ENCODE measurements at regions not wholly inside any gene's neighbourhood (a gene's known extent, or its start where the extent isn't known, plus 50 kb on each side); places are given as distances from the start of the nearest gene placed in this dataset.

DNA sequence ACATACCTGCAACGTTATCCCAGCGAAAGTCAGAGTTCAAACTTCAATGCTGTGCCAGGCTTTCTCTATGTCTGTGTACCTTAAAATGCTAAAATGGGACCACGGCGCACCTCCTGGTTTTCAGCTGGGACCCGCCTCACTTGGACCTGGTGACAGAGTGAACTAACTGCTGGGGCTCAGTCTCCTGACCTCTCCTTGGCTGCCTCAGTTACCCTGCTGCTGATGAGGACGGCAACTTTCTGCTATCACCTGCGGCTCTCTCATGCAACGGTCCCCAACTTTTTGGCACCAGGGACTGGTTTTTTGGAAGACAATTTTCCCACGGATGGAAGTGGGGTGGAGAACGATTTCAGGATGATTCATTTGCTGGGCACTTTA, 402.8 kb downstream of the BRD1 start:
- DNase-seq (ENCODE audit: low read depth in 2 of 3, low spot score in 2 of 3) = no peak

GRCh38 chr22:49423125-49423650, 404.5 kb downstream of the BRD1 start:
- DNase-seq (ENCODE audit: low read depth in 2 of 3, low spot score in 2 of 3) = no peak

DNA sequence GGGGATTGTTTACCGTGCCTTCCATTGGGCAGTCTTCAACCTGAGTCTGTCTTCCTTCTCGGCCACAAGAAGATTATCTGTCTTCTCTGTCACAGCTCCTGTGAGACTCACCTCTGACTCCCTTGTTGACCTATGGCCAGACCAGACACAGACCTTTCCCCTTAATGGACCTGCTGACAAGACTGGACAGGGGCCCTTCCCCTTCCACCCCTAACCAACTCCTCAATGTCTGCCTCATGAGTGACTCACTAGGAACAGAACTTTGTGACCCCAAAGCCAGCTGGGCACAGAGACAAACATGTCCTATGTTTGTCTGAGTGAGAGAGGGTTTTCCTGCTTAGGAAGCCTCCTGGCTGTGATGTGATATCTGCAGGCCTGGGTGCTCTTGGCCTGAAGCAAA, 405.0 kb downstream of the BRD1 start:
- DNase-seq (ENCODE audit: low read depth in 2 of 3, low spot score in 2 of 3) = no peak

GRCh38 chr22:49420651-49421050, 407.0 kb downstream of the BRD1 start:
- no peak for DNase-seq (ENCODE audit: low read depth in 2 of 3, low spot score in 2 of 3)

GRCh38 chr22:49419661-49420060, 408.0 kb downstream of the BRD1 start:
- DNase-seq (ENCODE audit: low read depth in 2 of 3, low spot score in 2 of 3) = no peak

- DNase-seq (ENCODE audit: low read depth in 2 of 3, low spot score in 2 of 3) = no peak
Measured at GRCh38 chr22:49418943-49419342, 408.7 kb downstream of the BRD1 start.

DNA sequence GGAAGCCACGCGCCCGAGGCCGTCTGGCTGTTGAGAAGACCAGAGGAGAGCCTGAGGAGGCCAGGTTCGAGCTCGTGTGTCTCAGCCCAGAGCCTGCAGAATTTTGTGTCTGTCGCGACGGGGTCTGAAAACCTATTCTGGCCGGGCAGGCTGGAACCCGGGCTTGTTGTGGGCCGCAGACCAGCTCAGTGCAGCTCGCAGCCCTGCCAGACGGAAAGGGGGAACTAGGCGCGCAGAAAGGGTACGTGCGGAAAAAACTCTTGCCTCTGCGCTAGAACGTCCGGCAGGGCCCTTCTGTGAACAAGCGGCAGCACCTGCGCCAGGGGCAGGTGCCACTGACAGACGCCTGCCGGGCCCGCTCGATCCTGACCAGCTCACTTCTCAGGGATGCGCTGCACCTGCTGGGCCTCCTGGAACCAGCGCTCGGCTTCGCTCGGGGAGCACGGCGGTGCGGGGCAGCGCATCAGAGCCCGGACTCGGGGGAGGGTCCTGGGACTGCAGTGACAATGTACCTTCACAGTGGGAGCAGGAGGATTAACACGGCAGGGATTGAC, 409.3 kb downstream of the BRD1 start:
- DNase-seq (ENCODE audit: low read depth in 2 of 3, low spot score in 2 of 3) = no peak

GRCh38 chr22:49417833-49418232, 409.8 kb downstream of the BRD1 start:
- DNase-seq (ENCODE audit: low read depth in 2 of 3, low spot score in 2 of 3) = no peak

DNA sequence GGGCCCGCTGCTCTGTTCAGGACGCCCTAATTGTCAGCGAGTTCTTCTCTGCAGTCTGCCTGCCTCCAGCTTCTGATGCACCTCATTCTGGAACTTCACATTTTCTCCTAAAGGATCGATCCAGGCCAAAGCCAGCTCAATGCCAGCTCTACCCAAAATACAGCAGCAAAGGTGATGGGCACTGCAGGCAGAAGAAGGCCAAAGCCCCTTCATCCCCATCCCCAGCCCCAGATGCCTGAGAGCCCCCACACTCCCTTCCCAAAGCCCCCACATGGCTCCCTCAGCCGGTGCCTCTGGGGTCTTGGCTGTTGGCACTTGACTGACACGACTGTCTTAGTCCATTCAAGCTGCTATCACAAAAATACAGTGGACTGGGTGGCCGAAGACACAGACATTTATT, 410.3 kb downstream of the BRD1 start:
- no peak for DNase-seq (ENCODE audit: low read depth in 2 of 3, low spot score in 2 of 3)

GRCh38 chr22:49415151-49415951, 412.3 kb downstream of the BRD1 start:
- DNase-seq (ENCODE audit: low read depth in 2 of 3, low spot score in 2 of 3) = no peak

DNA sequence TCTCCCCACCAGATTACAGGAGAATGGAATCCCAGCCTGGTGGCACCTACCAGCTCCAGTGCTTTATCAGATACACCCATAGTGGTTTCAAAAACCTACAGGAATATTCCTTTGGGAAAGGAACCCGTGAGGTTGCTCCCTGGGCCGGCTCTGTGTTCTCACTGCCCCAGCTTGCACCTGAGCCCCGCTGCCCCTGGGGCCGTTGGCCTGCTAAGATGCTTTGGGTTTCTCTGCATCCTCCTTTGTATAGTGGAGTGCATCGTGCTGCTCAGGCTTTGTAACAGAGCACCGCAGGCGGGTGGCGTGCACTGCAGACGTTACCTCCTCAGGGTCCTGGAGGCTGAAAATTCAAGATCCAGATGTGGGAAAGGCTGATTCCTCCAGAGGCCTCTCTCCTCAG, 414.1 kb downstream of the BRD1 start:
- DNase-seq (ENCODE audit: low read depth in 2 of 3, low spot score in 2 of 3) = no peak

- DNase-seq (ENCODE audit: low read depth in 2 of 3, low spot score in 2 of 3) = no peak
Measured at GRCh38 chr22:49413146-49413545, 414.5 kb downstream of the BRD1 start.

GRCh38 chr22:49412236-49412635, 415.4 kb downstream of the BRD1 start:
- no peak for DNase-seq (ENCODE audit: low read depth in 2 of 3, low spot score in 2 of 3)

DNA sequence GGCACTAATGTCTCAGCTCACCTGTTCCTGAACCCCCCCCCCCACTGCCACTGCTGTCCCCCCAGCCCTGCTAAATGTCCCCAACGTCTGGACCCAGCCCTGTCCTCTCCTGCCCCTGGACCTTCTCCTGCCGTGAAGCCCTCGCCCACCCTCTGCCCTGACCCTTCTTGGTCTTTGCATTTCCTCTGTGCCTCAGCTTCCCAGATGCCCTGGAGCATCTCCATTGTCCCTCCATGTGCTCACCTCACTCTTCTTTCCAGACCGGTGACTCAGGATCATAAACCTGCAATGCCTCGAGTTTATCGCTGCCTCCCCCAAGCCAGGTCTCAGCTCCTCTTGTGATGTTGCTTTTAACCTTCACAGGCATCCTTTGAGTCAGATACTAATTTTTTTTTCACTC, 416.4 kb downstream of the BRD1 start:
- DNase-seq (ENCODE audit: low read depth in 2 of 3, low spot score in 2 of 3) = no peak

GRCh38 chr22:49408102-49408836, 419.4 kb downstream of the BRD1 start:
- no peak for DNase-seq (ENCODE audit: low read depth in 2 of 3, low spot score in 2 of 3)

DNA sequence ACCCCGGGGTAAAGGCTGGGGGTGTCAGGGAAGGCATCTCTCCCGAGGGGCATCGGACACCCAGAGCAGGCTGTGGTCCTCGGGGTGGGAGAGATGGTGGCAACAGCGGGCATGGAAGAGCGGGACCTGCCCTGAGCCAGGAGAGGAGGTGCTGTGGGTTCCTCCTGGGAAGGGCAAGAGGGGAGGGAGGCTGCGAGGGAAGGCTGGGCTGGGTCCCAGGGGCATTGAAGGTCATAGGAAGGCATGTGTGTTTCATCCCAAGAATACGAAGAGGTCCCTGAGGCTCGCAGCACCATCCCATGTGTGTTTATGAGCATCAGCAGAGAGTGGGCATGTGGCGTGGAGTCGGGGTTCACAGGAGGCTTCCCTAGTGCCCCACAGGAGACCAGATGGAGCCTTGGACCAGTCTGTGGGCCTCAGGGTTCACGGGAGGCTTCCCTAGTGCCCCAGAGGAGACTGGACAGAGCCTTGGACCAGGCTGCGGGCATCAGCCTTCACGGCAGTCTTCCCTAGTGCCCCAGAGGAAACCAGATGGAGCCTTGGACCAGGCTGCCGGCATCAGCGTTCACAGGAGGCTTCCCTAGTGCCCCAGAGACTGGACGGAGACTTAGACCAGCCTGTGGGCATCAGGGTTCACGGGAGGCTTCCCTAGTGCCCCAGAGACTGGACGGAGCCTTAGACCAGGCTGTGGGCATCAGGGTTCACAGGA, 420.6 kb downstream of the BRD1 start:
- no peak for DNase-seq (ENCODE audit: low read depth in 2 of 3, low spot score in 2 of 3)

DNA sequence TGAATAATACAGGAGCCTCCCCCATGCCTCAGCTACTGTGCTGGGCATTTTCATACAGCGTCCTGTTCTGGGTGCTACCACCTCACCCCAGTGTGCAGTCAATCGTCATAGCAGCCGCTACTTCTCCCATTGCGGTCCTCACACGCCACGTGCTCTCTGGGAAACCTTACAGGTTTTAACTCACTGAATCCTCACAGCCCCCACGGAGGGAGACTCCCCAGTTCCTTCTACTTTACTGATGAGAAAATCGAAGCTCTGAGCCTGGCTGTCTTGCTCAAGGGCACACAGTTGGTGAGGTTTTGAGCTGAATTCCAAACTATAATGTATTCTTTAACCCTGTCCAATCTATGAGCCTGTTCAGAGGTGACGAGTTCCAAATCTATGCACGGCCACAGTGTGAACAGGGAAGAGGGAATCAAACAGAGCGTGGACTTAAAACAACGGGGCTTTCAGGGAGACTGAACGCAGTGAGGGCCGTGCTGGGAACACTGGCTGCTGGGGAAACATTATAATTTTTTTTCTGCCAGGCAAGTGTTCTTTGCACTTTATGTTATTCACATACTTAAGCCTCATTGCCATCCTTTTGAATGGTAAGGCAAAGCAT, 421.5 kb downstream of the BRD1 start:
- DNase-seq (ENCODE audit: low read depth in 2 of 3, low spot score in 2 of 3) = no peak

DNA sequence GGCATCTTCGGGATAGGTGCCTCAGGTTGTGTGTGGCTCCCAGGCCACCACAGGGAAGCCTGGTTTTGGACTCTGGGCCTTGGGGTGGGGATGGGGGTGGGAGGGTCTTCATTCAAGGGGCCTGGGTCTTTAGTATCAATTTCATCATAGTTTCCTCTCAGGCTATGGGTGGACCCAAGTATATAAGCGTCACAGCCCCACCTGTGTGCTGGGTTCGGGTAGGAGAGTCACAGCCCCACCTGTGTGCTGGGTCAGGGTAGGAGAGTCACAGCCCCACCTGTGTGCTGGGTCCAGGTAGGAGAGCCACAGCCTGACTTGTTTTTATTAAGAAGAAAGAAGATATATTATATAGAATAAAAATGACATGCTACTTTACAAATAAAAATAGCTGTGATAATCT, 422.1 kb downstream of the BRD1 start:
- DNase-seq (ENCODE audit: low read depth in 2 of 3, low spot score in 2 of 3) = no peak

- DNase-seq (ENCODE audit: low read depth in 2 of 3, low spot score in 2 of 3) = no peak
Measured at GRCh38 chr22:49404576-49405241, 423.0 kb downstream of the BRD1 start.

- no peak for DNase-seq (ENCODE audit: low read depth in 2 of 3, low spot score in 2 of 3)
Measured at GRCh38 chr22:49404020-49404419, 423.7 kb downstream of the BRD1 start.

- no peak for DNase-seq (ENCODE audit: low read depth in 2 of 3, low spot score in 2 of 3)
Measured at GRCh38 chr22:49403102-49403501, 424.6 kb downstream of the BRD1 start.

Data from activated CD8-positive, alpha-beta memory T cell treated with anti-CD3 and anti-CD28 coated beads for 48 hours (primary cell).